ENCODE measurements at regions not wholly inside any gene's neighbourhood (a gene's known extent, or its start where the extent isn't known, plus 50 kb on each side); places are given as distances from the start of the nearest gene placed in this dataset.

DNA sequence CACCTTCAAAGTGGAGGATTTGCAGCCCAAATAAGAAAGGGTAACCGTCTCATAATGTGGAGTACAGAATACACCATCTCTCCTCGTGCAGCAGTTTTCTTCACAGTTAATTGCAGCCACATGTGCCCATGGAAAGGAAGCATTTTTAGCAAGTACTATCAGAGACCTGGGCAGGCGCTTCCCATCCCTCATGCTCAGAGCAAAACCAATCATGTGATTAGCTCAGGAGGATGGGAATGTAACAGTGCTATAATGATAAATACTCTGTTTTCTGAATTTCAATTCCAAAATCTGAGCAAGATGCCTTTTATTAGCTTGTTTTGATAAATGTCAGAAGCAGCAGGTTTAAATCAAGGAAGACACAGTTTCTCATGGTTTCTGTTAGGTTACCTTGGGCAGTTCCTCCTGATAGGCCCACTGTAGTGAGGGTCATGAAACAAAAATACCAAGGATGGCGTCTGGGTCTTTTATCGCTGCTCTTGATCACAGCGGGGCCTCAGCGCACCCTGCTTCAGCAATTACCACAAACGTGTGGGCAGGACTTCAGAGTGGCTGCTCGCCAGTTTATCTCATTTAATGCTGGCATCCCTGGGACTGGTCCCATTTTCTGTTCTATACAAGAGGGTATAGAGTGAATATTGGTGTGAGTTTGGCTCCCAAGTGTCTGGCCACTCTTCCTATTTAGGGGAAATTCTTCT lies 92.6 kb upstream of the VGLL4 start:
- TF ChIP-seq GABPA (IDR thresholded peaks at IDR 0.05; ENCODE audit: low read depth): no peak
- TF ChIP-seq, protein P1, sequence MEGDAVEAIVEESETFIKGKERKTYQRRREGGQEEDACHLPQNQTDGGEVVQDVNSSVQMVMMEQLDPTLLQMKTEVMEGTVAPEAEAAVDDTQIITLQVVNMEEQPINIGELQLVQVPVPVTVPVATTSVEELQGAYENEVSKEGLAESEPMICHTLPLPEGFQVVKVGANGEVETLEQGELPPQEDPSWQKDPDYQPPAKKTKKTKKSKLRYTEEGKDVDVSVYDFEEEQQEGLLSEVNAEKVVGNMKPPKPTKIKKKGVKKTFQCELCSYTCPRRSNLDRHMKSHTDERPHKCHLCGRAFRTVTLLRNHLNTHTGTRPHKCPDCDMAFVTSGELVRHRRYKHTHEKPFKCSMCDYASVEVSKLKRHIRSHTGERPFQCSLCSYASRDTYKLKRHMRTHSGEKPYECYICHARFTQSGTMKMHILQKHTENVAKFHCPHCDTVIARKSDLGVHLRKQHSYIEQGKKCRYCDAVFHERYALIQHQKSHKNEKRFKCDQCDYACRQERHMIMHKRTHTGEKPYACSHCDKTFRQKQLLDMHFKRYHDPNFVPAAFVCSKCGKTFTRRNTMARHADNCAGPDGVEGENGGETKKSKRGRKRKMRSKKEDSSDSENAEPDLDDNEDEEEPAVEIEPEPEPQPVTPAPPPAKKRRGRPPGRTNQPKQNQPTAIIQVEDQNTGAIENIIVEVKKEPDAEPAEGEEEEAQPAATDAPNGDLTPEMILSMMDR (IDR thresholded peaks at IDR 0.05; ENCODE audit: insufficient read depth, low read length): no peak
- TF ChIP-seq, protein P2, sequence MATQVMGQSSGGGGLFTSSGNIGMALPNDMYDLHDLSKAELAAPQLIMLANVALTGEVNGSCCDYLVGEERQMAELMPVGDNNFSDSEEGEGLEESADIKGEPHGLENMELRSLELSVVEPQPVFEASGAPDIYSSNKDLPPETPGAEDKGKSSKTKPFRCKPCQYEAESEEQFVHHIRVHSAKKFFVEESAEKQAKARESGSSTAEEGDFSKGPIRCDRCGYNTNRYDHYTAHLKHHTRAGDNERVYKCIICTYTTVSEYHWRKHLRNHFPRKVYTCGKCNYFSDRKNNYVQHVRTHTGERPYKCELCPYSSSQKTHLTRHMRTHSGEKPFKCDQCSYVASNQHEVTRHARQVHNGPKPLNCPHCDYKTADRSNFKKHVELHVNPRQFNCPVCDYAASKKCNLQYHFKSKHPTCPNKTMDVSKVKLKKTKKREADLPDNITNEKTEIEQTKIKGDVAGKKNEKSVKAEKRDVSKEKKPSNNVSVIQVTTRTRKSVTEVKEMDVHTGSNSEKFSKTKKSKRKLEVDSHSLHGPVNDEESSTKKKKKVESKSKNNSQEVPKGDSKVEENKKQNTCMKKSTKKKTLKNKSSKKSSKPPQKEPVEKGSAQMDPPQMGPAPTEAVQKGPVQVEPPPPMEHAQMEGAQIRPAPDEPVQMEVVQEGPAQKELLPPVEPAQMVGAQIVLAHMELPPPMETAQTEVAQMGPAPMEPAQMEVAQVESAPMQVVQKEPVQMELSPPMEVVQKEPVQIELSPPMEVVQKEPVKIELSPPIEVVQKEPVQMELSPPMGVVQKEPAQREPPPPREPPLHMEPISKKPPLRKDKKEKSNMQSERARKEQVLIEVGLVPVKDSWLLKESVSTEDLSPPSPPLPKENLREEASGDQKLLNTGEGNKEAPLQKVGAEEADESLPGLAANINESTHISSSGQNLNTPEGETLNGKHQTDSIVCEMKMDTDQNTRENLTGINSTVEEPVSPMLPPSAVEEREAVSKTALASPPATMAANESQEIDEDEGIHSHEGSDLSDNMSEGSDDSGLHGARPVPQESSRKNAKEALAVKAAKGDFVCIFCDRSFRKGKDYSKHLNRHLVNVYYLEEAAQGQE (IDR thresholded peaks at IDR 0.05; ENCODE audit: insufficient replicate concordance, low read depth): no peak
- no peak for TF ChIP-seq SPI1 (IDR thresholded peaks at IDR 0.05; ENCODE audit: borderline replicate concordance, low read depth)

Measured in HL-60 (cell line).